Sigmoid colon (tissue), 3 donors: ENCODE measurements at regions not wholly inside any gene's neighbourhood (a gene's known extent, or its start where the extent isn't known, plus 50 kb on each side); places are given as distances from the start of the nearest gene placed in this dataset.

Experiments used
- CTCF ChIP-seq, 4 experiments: fragments of 450-650 bp in 3 of 4; fragments of 200-600 bp in 1 of 4; IDR thresholded peaks; one replicate each; pipeline ENCODE4 v1.5.1; 2016 to 2019; ENCODE audit warnings: antibody characterized with exemption in 4 of 4, mild to moderate bottlenecking in 3 of 4, moderate library complexity in 2 of 4
- POLR2A ChIP-seq, 2 donors: fragments of 450-650 bp; IDR thresholded peaks; one replicate each; pipeline ENCODE4 v1.6.1; 2016; ENCODE audit warnings: antibody characterized with exemption in 2 of 2, mild to moderate bottlenecking in 2 of 2, moderate library complexity in 2 of 2

DNA sequence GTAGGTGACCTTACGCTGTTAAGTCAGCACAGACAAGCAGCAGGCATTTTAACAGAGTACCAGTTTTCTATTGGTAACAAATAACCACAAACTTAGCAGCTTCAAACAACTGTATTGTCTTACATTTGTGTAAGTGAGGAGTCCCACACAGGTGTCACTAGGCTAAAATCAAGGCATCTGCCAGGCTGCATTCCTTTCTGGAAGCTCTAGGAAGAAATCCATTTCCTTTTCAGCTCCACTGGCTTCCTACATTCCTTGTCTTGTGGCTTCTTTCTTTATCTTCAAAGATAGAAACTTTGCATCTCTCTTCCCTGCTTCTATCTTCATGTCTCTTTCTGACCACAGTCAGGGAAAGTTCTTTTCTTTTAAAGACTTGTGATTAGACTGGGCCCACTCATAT lies 139.9 kb downstream of the TMEM144 start:
- TF ChIP-seq CTCF (IDR thresholded peaks at IDR 0.05) (no peak), POLR2A (IDR thresholded peaks at IDR 0.05) (no peak)
